ENCODE measurements at regions not wholly inside any gene's neighbourhood (a gene's known extent, or its start where the extent isn't known, plus 50 kb on each side); places are given as distances from the start of the nearest gene placed in this dataset.

DNA sequence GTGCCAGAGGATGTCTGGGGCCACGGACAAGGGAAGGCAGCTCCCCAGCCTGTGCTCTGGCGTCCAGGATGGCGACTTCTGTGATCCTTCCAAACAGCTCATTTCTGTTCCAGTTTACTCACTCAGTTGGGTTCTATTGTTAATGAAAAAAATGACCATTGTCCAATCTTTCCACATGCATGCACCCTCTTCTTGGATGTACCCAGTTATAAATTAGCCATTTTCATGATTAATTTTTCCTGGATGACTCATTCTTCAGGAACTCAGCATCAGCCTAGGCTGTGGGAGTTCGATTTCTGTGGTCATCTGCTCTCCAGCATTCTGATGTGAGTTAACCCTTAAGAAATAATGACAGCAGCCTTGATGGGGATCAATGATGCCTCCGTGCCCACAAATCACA lies 926.8 kb downstream of the BCL11B start:
- dilution Hi-C loops (cut with MboI; ENCODE audit: extremely low pct_ligation_motif_present, low sequenced_read_pairs) (no loop called here), intact Hi-C loops (cut with micrococcal nuclease) (no loop called here)
- no peaks in the 10 kb centered on the region for H4K20me1 ChIP-seq (replicated peaks; ENCODE audit: control insufficient read depth, extremely low read depth, insufficient read depth, low read length)
- POLR2A ChIA-PET = no interaction called here
- no peaks in the 10 kb centered on the region for H3K9me1 ChIP-seq (replicated peaks; ENCODE audit: control insufficient read depth, extremely low read depth, insufficient read depth, low read length)
- H3K27ac ChIP-seq (ENCODE audit: insufficient read depth, low read depth, low read length) = no peak overlapping the region
- CTCF ChIA-PET = no interaction called here
- no peak overlapping the region for H3K4me2 ChIP-seq (ENCODE audit: insufficient read depth, low read length)
- TF ChIP-seq EZH2 (IDR thresholded peaks at IDR 0.05; ENCODE audit: borderline replicate concordance, low read depth, low read length, severe bottlenecking) (no peak), MAX (IDR thresholded peaks at IDR 0.05; ENCODE audit: insufficient read depth, insufficient read length) (no peak), GATA2 (IDR thresholded peaks at IDR 0.05; ENCODE audit: insufficient read depth, insufficient read length, low read depth, low read length) (no peak)
- TF ChIP-seq, protein P1, sequence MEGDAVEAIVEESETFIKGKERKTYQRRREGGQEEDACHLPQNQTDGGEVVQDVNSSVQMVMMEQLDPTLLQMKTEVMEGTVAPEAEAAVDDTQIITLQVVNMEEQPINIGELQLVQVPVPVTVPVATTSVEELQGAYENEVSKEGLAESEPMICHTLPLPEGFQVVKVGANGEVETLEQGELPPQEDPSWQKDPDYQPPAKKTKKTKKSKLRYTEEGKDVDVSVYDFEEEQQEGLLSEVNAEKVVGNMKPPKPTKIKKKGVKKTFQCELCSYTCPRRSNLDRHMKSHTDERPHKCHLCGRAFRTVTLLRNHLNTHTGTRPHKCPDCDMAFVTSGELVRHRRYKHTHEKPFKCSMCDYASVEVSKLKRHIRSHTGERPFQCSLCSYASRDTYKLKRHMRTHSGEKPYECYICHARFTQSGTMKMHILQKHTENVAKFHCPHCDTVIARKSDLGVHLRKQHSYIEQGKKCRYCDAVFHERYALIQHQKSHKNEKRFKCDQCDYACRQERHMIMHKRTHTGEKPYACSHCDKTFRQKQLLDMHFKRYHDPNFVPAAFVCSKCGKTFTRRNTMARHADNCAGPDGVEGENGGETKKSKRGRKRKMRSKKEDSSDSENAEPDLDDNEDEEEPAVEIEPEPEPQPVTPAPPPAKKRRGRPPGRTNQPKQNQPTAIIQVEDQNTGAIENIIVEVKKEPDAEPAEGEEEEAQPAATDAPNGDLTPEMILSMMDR (IDR thresholded peaks at IDR 0.05; ENCODE audit: extremely low read depth in 1 of 2, insufficient read depth in 1 of 2, low read depth in 1 of 2, low read length in 2 of 2) = no peak
- BruUV-seq (replicated peaks) = no TSS peak
- H3K4me1 ChIP-seq (ENCODE audit: control insufficient read depth, extremely low read depth, insufficient read depth, low read length) = no peaks in the 10 kb centered on the region
- peaks cover 4% of the 10 kb centered on the region for H3K9me3 ChIP-seq (replicated peaks; ENCODE audit: control insufficient read depth, insufficient read depth, low read length)
- H3K36me3 ChIP-seq (ENCODE audit: control insufficient read depth in 2 of 2, extremely low read depth in 1 of 2, insufficient read depth in 2 of 2, low read length in 2 of 2) = no peaks in the 10 kb centered on the region
- no peaks in the 10 kb centered on the region for H3K27me3 ChIP-seq (ENCODE audit: control insufficient read depth in 2 of 2, insufficient read depth in 2 of 2, low read length in 2 of 2)
- no peak for FAIRE-seq
- no peak overlapping the region for H3K9ac ChIP-seq (replicated peaks; ENCODE audit: extremely low read depth, insufficient read depth, low read length)
- no peak overlapping the region for H3K4me3 ChIP-seq (replicated peaks in 1 of 3; ENCODE audit: insufficient read depth in 1 of 3, low read depth in 1 of 3, low read length in 3 of 3)
- H3K79me2 ChIP-seq (ENCODE audit: control insufficient read depth, insufficient read depth, low read length) = no peaks in the 10 kb centered on the region
- no peak overlapping the region for H2AFZ ChIP-seq (ENCODE audit: low read depth, low read length)
- no peak for DNase-seq (ENCODE audit: low read depth, low spot score)

DNA sequence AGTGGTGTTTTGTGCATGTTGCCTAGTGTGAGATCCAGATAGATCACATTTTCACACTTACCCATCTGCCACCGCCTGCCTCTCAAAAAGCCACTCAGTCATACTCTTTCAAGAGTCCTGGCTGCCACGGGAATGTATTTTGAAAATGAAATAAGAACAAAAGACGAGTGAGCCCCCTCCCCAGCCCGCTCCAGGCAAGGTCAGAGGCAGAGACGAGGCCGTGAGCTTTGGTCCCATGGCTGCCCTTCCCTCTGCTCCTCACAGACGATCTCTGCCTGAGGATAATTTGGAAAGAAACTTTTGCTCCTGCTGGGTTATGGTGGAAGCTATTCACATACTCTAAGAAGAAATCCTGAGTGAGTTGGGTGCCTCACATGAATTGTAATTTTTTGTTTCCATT lies 924.3 kb downstream of the BCL11B start:
- Histone ChIP-seq H3K9me3 (replicated peaks; ENCODE audit: control insufficient read depth, insufficient read depth, low read length) (no peaks in the 10 kb centered on the region), H3K9me1 (replicated peaks; ENCODE audit: control insufficient read depth, extremely low read depth, insufficient read depth, low read length) (no peaks in the 10 kb centered on the region), H3K27ac (ENCODE audit: insufficient read depth, low read depth, low read length) (no peak overlapping the region), H3K79me2 (ENCODE audit: control insufficient read depth, insufficient read depth, low read length) (no peaks in the 10 kb centered on the region), H3K4me1 (ENCODE audit: control insufficient read depth, extremely low read depth, insufficient read depth, low read length) (no peaks in the 10 kb centered on the region), H3K4me3 (replicated peaks in 1 of 3; ENCODE audit: insufficient read depth in 1 of 3, low read depth in 1 of 3, low read length in 3 of 3) (no peak overlapping the region), H3K9ac (replicated peaks; ENCODE audit: extremely low read depth, insufficient read depth, low read length) (no peak overlapping the region), H4K20me1 (replicated peaks; ENCODE audit: control insufficient read depth, extremely low read depth, insufficient read depth, low read length) (no peaks in the 10 kb centered on the region), H3K36me3 (ENCODE audit: control insufficient read depth in 2 of 2, extremely low read depth in 1 of 2, insufficient read depth in 2 of 2, low read length in 2 of 2) (no peaks in the 10 kb centered on the region), H2AFZ (ENCODE audit: low read depth, low read length) (no peak overlapping the region), H3K4me2 (ENCODE audit: insufficient read depth, low read length) (no peak overlapping the region), H3K27me3 (ENCODE audit: control insufficient read depth in 2 of 2, insufficient read depth in 2 of 2, low read length in 2 of 2) (no peaks in the 10 kb centered on the region)
- no peak for DNase-seq (ENCODE audit: low read depth, low spot score)
- intact Hi-C loops (cut with micrococcal nuclease) = loop anchor here (2.0 kb wide), 1 partner anchor 19 kb away; no protein-coding TSS in a partner anchor
- no peak for FAIRE-seq
- BruUV-seq (replicated peaks) = no TSS peak
- CTCF ChIA-PET = no interaction called here
- dilution Hi-C loops (cut with MboI; ENCODE audit: extremely low pct_ligation_motif_present, low sequenced_read_pairs) = no loop called here
- POLR2A ChIA-PET = no interaction called here
- TF ChIP-seq FOS (IDR thresholded peaks at IDR 0.05; ENCODE audit: borderline replicate concordance, insufficient read depth, low read length) (no peak), POLR2AphosphoS5 (IDR thresholded peaks at IDR 0.05; ENCODE audit: insufficient read depth, low read depth, low read length) (no peak), GATA2 (IDR thresholded peaks at IDR 0.05; ENCODE audit: insufficient read depth, insufficient read length, low read depth, low read length) (no peak), EZH2 (IDR thresholded peaks at IDR 0.05; ENCODE audit: borderline replicate concordance, low read depth, low read length, severe bottlenecking) (no peak), JUN (IDR thresholded peaks at IDR 0.05; ENCODE audit: borderline replicate concordance, insufficient read depth, insufficient read length, low read depth) (no peak), MAX (IDR thresholded peaks at IDR 0.05; ENCODE audit: insufficient read depth, insufficient read length) (no peak), MYC (IDR thresholded peaks at IDR 0.05; ENCODE audit: low read depth, low read length) (no peak), POLR2A (IDR thresholded peaks at IDR 0.05; ENCODE audit: low read depth, low read length) (no peak)
- TF ChIP-seq, protein P1 (IDR thresholded peaks at IDR 0.05; ENCODE audit: extremely low read depth in 1 of 2, insufficient read depth in 1 of 2, low read depth in 1 of 2, low read length in 2 of 2) = no peak
